HG03378 (cell line): ENCODE measurements at regions not wholly inside any gene's neighbourhood (a gene's known extent, or its start where the extent isn't known, plus 50 kb on each side); places are given as distances from the start of the nearest gene placed in this dataset.

ENCODE experiments used
- ATAC-seq: cut with Tn5 transposase; IDR thresholded peaks from one replicate; pipeline ENCODE4 v1.9.1; 2021; ENCODE audit warnings: mild to moderate bottlenecking, moderate library complexity; ENCODE audit not compliant: unreplicated experiment

DNA sequence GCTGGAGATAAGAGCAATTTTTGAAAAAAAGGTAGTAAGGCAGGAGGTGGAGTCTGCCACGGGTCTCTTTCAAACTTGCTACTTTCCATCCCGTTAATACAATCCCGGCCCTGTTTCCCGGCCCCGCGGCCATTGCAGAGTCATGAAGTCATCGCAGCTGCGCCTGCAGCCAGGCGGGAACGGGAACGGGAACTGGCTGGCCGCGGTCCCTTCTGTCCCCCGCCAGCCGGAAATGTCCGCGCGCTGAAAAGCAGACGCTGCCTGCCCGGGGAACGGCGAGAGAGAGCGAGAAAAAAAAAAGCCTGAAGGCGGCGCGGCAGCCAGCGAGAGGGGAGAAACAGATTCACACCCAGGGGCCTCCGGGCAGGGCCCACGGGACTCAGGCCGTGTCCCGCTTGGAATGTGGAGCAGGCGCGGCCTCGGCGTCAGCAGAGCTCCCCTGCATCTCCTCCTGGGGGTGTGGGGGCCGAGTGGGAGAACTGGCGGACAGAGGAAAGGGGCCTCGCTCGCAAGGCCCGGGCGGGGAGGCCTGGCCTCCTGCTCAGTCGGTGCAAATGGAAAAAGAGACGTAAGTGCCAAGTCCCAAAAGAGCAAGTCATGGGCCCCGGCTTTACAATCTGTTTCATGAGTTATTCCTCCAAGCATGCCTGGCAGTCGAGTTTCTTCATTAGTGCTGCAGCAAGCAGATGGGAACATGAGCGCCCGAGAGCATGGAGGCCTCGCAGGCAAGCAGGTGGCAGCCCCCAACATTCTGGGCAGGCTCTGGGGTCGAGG is 201.2 kb upstream of the GAS1 start:
- ATAC-seq = no peak

- ATAC-seq = no peak
Observed at GRCh38 chr9:87149799-87150198, 202.5 kb upstream of the GAS1 start.

GRCh38 chr9:87152256-87152655 is 204.9 kb upstream of the GAS1 start:
- no peak for ATAC-seq

- no peak for ATAC-seq
Observed at GRCh38 chr9:87156247-87156646, 208.9 kb upstream of the GAS1 start.

- no peak for ATAC-seq
Observed at GRCh38 chr9:87157366-87158031, 210.2 kb upstream of the GAS1 start.

- ATAC-seq = no peak
Observed at GRCh38 chr9:87158765-87159164, 211.5 kb upstream of the GAS1 start.

GRCh38 chr9:87160148-87161102 is 213.1 kb upstream of the GAS1 start:
- no peak for ATAC-seq

GRCh38 chr9:87167161-87167560 is 219.9 kb upstream of the GAS1 start:
- ATAC-seq = no peak

- no peak for ATAC-seq
Observed at GRCh38 chr9:87167582-87167981, 220.3 kb upstream of the GAS1 start.

GRCh38 chr9:87178302-87178701 is 231.0 kb upstream of the GAS1 start:
- no peak for ATAC-seq

DNA sequence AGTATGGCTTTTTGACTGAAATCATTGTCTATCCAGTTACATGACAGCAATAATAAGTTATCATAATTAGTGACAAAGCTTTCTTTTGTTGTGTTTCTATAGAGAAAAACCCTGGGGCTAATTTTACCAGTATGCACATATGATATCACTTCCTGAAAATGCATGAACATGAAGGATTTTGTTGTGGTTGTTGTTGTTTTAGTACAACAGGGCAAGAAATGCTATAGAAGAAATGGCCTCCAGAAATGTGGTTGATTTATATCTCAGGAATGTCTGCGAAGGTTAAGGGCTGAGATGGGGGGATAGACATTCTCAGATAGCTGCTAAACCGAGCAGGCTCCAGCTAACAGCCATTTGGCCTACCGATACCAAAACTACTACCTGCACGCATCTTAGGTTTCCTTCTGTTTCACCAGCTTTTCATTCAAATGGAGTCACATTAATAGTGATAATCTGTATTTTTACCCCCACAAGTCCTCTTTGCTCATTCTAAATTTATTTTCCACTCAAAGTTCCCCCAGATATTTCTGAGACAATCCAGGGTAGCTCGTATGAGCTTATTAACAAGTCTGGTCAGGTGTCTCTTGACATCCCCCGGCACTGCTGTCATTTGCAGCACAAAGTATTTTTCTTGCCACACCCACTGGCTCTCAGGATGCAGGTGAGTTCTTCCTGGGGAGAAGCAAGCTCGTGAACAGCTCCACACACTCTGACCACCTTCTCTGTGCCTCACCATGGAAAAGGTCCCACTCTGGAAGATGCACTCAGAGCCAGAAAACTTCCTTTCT is 232.4 kb upstream of the GAS1 start:
- ATAC-seq = no peak

DNA sequence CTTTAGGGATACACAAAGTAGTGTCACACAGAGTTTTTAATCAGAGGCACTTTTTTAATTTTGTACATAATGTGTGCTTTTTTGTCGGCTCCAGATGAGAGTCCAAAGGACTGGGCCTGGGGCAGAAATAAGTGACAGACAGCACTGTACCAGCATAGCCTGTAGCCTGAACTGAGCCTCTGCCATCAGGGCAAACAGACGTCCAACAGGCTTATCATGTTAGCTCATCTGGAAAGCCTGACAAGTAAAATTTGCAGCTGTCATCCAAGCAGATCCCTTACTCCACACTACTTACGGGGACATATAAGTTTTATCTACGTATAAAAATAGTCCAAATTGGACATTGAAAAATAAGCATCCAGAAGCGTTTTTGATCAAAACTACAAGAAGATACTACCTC is 233.1 kb upstream of the GAS1 start:
- ATAC-seq = no peak

DNA sequence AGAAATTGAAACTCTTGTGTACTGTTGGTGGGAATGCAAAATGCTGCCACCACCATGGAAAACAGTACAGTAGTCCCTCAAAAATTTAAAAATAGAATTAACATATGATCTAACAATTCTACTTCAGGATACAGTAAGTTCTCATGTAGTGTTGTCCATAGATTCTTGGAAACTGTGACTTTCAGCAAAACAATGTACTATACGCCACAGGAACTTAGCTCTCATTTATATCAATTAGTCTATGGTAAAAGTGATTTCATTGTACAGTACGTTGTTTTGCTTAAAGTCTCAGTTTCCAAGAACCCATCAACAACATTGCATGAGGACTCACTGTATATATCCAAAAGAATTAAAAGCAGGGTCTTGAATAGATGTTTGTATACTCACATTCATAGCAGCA is 233.5 kb upstream of the GAS1 start:
- no peak for ATAC-seq

- no peak for ATAC-seq
Observed at GRCh38 chr9:87181670-87182069, 234.4 kb upstream of the GAS1 start.

DNA sequence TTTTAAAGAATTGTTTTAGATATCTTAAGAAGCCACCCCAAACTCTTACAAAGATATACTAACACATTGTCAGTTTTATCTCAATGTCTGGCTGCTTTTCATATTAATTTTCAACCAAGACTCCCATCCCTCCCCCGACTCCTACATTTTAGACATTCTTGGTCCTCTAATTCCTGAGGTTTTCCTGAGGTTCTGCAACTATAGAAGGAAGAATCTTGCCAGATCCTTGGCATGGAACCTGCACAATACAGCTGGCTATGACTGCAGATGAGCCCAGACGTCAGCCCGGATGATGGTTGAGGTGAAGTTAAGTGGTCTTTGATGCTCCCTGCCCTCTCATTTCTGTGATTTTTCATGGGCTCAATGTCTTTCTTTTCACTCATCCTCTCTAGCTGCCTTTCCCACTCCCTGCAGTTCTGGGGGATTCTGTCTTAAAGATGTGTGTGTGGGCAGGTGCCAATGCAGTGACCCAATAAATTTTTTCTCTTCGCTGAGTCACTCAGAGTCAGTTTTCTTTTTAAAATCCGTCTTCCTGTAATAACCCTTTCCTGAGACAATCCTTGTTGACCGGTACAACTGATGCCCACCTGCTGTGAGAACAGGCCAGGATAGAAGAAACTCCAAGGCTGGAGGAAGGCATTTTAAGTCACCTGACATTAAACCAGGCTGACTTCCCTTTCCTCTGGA is 237.8 kb upstream of the GAS1 start:
- no peak for ATAC-seq

DNA sequence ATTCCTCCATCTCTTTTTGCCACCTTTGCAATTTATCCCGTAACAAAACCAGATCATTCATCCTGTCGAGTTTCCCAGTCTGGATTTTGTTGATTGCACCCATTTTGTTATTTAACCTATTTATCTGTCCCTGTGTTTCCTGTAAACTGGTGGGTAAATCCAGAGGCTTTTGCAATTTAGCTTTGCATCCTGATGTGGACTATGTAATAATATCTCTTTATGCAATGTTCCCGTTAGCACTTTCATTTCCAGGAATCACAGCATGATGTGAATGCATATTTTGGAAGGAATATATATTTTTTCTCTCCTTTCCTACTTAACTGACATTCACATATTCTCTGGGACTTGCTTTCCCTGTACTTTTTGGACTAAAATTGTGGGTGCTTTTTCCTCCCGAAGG is 240.3 kb upstream of the GAS1 start:
- ATAC-seq = no peak

DNA sequence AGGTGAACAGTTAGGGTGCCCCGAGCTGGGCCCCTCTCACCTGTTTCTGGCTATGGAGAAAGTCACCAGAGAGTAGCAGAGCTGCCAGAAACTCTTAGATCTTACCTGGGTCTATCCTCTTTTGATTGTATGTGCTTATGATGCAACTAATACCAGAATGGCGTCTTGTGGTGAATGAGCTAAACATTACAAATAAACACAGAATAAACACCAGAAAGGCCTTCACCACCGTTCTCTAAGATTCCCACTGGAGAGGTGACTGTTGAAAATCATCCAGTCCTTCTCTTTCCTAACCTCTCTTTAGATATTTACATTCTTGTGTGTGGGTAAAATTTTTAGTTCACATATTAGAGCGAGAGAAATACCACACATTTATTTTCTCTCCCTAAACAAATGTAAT is 241.7 kb upstream of the GAS1 start:
- ATAC-seq = no peak

DNA sequence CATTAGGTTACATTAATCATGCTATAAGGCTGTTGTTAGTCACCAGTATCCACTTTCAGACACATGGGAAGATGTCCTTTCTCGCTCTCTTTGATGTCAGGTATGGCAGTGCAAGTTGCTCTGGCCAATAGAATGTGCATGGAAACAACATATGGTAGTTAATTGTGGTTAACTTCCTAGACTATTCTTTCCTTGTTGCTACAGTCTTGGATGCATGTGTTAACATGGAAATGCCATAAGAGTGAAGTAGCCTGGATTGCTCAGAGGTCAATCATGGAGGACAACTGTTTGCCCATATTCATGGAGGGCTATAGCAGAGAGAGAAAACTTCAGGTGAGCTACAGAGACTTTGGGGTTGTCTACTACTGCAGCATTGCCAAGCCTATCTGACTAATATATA is 245.8 kb upstream of the GAS1 start:
- ATAC-seq = no peak

GRCh38 chr9:87193925-87194868 is 246.9 kb upstream of the GAS1 start:
- no peak for ATAC-seq
